ENCODE measurements at regions not wholly inside any gene's neighbourhood (a gene's known extent, or its start where the extent isn't known, plus 50 kb on each side); places are given as distances from the start of the nearest gene placed in this dataset.
A peak's percentile ranks its signal among the peaks of the same experiment; 100 is the strongest.
"Not testable (repeated sequence)": the region's sequence is repeated elsewhere in the genome, so short reads cannot be mapped to it uniquely, and the experiment has no call there.

DNA sequence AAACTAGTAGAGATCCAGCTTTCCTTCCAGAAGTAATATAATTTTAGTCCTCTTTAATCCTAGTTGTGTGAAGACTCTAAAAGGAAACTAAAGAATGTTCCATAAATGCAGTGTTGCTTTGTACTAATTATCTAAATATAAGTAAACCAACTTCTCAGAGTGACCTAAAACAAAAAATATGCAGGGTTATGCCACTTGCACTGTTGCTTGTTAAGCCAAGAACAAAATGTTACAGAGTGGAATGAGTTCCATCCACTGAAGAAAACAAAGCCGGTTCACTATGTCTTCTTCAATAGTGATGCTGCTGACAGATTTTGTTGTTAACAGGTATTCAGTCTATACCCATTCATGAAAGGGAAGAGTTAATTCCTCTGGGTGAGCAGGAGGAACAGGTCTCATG, 252.0 kb upstream of the DIAPH2 start:
- no peak for DNase-seq

DNA sequence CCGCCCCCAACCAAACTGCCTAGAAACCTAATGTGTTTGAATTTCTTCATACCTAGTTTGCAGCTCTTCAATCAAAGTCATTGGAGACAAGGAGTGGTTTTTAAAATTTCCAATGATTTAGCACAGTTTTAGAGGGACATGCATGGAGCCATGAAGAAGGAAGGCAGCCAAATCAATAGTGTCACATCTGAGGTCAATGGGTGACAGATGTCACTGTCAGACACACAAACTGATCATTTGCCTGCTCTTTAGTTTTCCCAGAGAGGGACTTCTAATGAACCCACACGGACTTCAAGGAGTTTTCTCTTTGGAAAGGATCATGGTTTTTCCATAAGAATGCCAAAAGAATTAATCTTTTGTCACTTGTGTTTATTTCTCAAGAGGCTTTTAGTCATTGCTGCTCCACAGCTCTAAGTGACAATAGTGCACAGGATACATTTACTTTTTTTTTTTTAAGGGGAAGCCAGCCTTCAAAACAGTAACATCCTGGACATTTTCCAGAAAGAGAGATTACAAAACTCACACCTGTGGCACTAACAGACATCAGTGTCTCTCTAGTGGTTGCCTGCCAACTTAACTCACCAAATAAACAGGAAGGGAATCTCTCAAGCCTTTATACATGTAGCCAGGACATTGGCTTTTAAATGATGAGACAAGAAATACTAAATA, 251.1 kb upstream of the DIAPH2 start:
- DNase-seq = no peak

DNA sequence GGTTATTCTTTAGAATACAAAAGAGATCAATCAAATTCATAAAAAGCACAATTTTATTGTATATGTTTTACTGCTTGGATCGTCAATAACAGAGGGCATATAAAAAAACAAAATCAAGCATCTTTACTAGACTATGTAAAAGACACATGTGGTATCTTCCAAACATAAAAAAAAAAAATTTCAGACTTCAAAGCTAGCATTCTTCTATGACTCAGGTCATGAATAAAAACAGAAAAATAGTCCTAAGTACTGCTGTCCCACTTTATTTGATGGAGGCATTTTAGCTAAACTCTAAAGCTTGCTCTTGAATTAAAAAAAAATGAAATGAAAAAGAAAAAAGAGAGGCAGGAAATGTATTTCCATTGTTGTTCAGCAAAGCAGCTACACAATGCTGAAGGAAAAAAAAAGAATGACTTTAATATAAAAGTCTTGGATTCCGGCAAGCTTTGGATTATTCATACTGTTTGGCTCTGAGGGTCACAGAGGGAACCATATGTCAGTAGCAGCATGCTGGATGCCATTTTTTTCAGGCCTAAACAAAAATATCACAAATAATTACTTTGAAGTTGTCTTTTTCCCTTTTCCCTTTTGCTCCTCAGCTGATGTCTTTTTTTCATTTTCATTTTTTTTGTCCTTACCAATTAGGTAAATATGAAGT, 249.1 kb upstream of the DIAPH2 start:
- DNase-seq = no peak

DNA sequence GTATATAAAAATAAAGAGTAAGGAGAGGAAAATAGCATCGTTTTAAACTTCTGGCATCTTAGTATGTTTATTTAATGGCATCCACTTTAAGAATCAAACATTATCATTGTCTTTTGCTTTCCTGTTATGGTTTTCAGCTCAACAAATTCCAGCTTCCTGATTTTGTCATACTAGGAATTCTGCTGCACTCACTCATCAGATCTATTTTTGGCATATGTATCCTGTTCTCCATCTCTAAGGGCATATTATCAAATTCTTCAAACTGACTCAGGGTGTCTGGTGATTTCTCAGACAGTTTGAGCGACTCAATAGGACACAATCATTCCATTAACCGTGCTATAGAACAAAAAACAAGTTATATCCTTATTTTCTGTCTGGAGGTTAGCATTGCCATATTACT, 248.5 kb upstream of the DIAPH2 start:
- no peak for DNase-seq

DNA sequence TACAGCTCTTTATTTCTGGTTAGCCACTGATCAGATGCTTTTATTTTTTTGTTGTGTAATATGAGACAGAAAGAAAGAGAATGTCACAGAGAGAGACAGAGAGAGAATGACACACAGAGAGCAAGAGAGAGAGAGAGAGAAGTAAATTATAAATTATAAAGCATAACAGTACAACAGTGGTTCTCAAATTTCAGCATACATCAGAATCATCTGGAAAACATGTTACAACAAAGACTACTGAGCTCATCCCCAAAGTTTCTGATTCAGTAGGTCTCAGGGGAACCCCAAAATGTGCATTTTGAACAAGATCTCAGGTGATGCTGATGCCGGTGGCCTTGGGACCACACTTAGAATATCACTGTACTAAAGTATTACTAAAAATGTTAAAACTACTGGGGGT, 245.8 kb upstream of the DIAPH2 start:
- DNase-seq = no peak

DNA sequence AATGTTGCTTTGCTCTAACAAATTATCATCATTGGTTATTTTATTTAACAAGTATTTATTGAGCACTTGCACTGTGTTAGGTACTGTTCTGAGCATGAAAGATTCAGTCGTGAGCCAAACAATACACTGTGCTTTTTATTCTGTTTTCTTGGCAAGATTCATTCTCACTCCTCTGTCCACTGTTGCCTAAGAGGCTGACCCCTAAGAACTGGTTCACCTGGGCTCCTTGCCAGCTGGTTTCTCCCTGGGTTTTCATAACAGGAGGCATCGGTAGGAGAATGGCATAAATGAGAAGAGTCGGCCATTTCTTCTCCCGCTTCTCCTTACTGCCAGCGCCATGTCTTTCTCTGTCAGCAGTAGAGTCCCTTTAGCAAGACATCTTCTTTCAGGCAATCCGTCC, 243.7 kb upstream of the DIAPH2 start:
- no peak for DNase-seq

DNA sequence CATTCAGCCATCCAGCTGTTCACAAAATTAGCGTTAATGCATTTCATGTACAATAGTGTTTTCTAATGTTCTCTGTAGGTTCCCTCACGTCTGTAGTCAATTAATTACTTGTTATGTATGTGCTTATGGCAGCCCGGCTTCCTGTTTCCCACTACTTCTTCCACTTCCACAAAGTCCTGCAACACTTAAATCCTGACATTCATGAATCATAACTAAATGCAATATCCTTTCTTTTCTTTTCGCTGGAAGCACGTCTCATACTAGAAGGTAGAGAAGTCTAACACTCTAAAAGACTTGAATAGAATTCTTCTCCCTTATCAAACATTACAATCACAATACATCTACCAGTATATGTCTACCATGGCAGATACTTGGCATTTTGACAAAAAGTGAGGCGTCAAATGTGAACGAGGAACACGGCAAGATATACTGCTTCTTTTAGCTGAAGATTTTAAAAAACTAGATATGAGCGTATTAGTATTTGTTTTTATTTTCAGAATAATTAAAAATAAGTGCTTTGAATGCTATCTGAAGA, 239.0 kb upstream of the DIAPH2 start:
- DNase-seq = no peak

DNA sequence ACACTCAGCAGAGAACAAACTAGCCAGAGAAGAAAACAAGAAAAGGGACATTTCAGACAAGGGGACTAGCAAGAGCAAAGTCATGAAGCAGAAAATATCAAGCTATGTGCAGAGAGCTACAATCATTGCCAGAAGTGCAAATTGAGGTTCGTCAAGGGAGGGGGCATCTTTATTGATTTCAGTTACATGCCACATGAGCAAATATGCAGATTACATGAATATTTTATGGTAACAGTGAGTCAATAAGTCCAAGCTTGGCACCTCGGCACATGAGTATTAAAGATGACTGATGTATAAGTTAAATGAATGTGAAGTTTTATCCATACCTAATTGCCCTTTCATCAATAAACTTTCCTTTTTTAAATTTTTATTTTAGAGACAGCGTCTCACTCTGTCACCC, 238.1 kb upstream of the DIAPH2 start:
- no peak for DNase-seq

DNA sequence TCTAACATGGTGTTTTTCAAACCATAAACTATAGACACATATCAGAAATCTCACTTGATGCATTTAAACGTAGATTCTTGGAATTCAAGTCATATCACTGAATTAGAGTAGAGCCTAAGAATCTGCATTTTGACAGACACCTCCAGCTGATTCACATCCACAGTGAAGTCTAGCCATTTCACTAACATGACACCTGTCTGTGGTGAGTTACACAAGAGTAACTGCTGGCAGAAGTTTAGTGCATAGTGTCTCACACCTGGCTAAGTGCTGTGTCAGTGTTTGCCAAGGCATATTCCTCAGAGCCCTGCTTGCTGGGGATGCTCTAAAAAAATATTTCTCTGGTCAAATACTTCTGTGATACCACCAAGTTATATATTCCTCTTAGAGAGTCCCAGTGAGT, 237.5 kb upstream of the DIAPH2 start:
- DNase-seq = no peak

DNA sequence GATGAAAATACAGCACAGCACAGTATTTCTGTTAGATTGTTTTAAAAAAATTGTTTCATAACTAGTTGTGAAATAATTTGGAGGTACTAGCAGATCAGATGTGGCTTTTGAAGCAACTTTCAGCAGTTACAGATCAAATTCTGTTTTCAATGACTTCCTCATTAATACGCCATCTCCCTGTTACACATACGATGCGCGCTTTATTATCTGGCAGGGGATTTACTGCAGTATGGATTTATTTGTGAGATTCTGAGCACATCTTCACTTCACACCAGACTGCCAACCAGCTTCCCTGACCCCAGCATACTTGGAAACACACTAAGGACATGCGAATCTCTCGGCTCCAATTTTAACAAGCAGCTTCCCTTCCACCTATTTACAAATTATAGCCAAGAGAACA, 235.5 kb upstream of the DIAPH2 start:
- no peak for DNase-seq

DNA sequence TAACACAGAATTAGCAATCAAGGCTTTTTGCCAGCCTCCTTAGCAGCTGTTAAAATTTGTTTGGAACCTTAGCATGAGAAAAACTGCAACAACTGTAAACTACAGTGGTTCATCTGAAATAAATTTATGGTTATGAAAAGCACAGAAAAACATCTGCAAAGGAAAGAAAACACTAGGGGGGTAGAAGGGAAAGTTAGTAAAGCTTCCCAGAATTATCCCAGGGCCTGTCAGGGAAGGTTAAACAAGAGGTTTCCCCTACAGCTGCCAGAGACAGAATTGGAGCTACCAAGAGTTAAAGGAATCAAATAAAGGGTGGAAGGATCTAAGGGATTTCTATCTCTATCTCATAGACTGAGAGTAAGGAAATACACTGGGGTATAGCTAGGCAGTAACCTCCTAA, 234.7 kb upstream of the DIAPH2 start:
- DNase-seq = peak; percentile 21

DNA sequence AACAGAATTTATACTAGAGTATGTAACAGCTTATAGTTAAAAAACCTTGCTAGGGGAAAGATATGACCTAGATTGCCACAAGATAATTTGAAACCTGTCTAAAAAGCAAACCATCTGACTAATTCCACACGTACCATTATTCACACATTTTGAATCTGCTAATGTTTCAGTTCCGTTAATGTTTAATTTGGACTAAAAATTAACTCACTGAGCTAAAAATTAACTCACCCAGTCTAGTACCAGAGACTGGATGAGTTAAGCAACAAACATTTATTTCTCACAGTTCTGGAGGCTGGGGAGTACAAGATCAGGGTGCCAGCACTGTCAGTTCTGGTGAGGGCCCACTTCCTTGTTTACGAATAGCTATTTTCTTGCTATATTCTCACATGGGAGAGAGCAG, 231.5 kb upstream of the DIAPH2 start:
- no peak for DNase-seq

DNA sequence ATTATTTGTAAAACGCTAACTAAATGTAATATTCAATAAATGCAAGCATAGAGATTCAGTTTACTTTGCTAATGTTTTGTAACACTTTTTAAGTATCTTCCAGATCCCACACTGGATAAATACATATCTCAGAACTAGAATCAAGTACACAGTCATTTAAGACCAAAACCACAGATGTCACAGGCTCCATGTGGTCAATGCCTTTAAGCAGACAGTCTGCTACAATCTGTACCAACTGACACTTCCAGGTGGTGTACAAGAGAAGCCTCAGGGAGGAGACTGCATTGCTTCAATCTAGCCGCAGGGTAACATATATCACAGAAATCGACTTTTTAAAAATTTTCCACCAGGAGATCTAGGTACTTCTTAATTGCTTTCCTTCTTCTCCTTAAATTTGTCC, 229.6 kb upstream of the DIAPH2 start:
- DNase-seq = no peak

DNA sequence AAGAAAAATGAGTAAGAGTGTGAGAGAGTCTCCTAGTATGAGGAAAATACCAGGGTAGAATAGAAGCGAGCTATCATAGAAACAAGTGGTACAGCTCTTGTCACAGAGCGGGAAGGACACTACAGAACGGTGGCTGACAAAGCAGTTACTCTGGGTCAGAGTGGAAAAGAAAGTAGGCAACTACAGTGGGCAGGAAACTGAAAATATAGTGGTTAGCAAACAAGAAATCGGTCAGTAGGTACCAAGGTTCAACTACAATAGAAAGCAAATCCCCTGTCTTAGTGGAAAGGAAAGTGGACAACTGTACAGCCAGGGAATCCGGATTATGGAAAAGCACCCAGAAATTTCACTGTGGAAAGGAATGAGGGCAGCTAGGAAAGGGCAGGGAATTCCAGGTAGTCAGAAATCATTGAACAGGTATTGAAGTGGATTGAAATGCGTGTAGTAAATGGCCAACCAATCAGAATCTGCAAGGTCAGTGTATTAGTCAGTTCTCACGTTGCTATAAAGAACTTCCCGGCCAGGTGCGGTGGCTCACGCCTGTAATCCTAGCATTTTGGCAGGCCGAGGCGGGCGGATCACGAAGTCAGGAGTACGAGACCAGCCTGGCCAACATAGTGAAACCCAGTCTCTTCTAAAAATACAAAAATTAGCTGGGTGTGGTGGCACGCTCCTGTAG, 219.6 kb upstream of the DIAPH2 start:
- no peak for DNase-seq

DNA sequence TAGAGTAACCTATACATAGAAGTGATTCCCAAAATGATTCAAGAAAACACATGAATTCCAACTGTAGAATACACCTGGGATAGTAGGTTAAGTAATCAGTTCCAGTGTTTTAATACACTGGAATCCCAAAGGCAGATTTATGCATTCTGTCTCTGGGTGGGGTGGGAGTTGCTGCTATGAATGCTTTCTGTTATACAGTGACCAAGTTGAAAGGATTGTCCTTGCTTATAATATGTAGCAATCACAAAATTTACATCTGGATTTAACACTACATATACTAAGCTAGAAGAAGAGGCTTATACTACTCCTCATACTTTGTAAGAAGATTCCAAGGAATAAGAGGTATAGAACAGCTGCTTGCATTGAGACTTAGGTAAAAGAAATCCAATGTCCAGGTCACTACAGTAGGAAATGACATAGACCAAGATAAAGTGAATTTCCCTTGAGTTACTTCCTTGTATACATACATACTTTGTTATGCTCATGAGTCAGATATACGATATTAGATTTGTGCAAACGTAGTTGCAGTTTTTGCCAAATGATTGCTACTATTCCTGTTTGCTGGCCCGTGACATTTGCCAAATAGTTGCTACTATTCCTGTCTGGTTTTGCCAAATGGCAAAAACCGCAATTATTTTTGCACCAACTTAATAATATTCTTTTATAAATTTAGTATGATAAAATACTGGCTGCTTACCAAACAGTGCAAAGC, 210.5 kb upstream of the DIAPH2 start:
- DNase-seq = no peak

DNA sequence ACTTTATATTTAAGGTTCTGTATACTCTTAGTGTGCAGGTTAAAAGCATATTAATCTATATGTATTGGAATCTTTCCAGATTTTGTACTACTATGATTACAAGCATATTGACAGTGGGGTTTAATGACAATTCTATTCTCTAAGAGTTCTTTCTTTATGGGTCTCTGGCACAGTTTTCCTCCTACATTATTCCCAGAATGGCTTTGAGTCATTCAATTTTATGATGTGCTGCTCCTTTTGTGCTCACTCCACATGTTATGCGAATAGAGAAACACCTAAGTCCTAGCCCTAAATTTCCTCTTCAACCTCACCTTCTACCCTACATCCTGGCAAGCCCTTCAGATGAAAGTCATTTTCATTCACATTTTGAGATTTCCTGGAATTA, 209.9 kb upstream of the DIAPH2 start:
- no peak for DNase-seq

DNA sequence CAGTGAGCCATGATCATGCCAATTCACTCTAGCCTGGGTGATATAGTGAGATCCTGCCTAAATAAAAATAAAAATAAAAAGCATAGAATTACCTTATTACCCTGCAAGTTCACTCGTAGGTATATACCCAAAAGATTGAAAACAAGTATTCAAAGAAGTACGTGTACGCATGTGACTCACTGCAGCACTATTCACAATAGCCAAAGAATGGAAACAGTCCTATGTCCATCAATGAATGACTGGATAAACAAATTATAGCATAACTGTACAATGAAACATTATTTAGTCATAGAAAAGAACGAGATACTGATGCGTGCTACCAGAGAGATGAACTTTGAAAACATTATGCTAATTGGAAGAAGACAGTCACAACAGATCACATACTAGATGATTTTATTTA, 204.6 kb upstream of the DIAPH2 start:
- no peak for DNase-seq

DNA sequence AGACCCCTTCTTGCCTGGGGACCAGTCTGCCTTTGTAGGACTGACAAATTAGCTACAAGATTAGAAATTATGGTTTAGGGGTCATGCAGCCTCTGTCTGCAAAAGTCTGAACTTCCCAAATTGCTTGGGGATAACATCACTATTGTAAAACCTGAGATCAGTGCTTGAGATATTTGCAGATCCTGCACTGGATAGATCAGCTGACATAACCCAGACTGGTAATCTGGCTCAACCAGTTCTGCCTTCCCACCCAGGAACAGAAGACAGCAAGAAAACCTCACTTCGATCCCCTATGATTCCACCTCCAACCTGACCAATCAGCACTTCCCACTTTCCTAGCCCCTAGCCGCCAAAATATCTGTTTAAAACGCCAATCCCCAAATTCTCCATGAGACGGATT, 202.8 kb upstream of the DIAPH2 start:
- no peak for DNase-seq

DNA sequence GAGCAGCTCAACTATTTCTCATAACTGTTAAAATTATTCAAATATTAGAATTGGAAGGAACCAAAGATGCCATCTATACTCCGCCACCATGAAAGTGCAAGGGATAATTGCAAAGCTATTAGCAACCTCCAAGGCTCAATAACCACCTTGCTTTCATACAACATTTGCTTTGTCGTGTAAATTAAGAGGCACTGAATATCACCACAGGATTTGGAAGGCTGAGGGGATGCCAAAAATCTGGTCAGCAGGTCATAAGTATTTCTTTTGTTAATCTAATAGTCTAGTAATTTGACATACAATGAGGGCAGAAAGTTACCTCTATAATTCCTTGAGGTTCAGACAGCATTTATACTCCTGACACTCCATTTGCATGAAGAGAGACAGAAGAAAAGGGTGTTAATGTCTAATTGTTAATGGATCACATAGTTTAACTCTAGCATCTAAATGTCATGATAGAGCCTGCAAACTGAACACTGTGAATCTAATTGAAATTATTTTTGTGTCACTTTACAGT, 200.9 kb upstream of the DIAPH2 start:
- DNase-seq = no peak

DNA sequence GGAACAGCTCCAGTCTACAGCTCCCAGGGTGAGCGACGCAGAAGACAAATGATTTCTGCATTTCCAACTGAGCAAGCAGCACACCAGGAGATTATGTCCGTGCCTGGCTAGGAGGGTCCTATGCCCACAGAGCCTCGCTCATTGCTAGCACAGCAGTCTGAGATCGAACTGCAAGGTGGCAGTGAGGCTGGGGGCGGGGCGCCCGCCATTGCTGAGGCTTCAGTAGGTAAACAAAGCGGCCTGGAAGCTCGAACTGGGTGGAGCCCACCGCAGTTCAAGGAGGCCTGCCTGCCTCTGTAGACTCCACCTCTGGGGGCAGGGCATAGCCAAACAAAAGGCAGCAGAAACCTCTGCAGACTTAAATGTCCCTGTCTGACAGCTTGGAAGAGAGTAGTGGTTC, 198.0 kb upstream of the DIAPH2 start:
- not testable (repeated sequence) for DNase-seq

DNA sequence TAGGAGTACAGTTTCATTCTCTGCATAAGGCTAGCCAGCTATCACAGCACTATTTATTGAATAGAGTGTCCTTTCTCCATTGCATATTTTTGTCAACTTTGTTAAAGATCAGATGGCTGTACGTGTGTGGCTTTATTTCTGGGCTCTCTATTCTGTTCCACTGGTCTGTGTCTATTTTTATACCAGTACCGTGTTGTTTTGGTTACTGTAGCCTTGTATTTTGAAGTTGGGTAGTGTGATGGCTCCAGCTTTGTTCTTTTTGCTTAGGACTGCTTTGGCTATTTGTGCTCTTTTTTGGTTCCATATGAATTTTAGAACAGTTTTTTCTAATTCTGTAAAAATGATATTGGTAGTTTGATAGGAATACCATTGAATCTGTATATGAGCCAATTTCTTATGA, 182.1 kb upstream of the DIAPH2 start:
- no peak for DNase-seq

DNA sequence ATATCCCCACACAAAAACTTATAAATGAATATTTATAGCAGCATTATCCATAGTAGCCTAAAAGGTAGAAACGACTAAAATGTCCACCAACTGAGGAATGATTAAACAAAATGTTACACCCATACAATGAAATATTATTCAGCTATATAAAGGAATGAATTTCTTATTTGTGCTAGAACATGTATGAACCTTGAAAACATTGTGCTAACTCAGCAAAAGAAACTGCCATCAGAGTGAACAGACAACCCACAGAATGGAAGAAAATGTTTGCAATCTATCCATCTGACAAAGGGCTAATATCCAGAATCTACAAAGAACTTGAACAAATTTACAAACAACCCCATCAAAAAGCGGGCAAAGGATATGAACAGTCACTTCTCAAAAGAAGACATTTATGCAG, 155.3 kb upstream of the DIAPH2 start:
- DNase-seq = not testable (repeated sequence)

DNA sequence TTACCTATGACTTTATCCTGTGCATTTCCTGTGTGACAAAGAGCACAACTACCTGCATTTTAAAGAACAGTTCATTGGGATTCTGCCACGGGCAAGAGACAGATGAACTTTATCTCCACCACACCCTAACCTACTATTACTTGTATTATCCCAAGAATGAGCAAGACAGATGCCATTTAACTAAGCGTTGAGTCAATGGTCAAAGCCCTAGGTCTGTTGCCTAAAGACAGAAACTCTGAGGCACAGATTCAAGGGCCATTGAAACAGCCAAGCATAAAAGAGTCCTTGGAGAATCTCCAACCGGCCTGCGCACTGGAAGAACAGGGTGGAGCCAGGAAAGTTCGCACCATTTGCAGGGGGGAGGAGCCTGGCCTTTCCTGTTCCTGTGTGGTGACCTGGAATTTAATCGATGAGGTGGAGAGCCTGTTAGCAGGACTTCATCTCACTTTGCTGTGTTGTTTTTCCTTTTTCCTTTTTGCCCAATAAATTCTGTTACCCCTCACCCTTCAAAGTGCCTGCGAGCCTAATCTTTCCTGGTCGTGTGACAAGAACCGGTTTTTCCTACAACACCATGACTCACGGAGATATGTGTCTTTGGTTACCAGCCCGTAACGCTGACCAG, 146.4 kb upstream of the DIAPH2 start:
- DNase-seq = no peak
